DOHH2 (cell line): ENCODE measurements at regions not wholly inside any gene's neighbourhood (a gene's known extent, or its start where the extent isn't known, plus 50 kb on each side); places are given as distances from the start of the nearest gene placed in this dataset.

Source experiments
- CTCF ChIP-seq: fragments of 200-600 bp; sonication (generic); IDR thresholded peaks from one replicate; pipeline ENCODE4 v1.5.1; 2014; ENCODE audit warnings: antibody characterized with exemption, mild to moderate bottlenecking, low read depth, low read length; ENCODE audit not compliant: poor library complexity, severe bottlenecking
- EZH2phosphoT487 ChIP-seq: fragments of 200-600 bp; sonication (generic); IDR thresholded peaks from 2 replicates; pipeline ENCODE4 v1.6.1; 2017; ENCODE audit warnings: borderline replicate concordance, mild to moderate bottlenecking, antibody characterized with exemption, low read length, moderate library complexity, mixed read lengths

GRCh38 chr17:51419476-51419875 lies 159.1 kb downstream of the UTP18 start:
- TF ChIP-seq CTCF (no peak), EZH2phosphoT487 (no peak)
